Amygdala (tissue), 56 donors: ENCODE measurements at regions not wholly inside any gene's neighbourhood (a gene's known extent, or its start where the extent isn't known, plus 50 kb on each side); places are given as distances from the start of the nearest gene placed in this dataset.

ENCODE experiments used
- DNase-seq, 56 donors: peaks; one replicate each; lab custom pipeline; 2025; lab: John Stamatoyannopoulos, UW

DNA sequence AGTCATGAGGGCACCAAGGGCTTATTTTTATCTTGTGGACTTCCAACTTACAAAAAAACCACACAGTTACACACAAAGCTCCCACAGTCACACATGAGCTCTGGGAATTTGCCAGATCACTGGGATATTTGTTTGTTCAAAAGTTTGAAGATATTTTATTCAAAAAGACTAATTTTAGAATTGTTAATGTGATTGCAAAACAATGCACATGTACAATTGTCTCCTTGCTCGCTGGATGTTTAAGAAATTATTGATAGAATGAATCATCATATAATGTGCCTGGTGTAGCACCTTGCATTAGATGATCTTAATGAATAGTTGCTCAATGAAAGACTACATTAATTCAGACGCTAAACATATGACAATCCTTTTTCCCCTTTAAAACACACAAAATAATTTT is 570.3 kb downstream of the LMO4 start:
- DNase-seq = no peak

DNA sequence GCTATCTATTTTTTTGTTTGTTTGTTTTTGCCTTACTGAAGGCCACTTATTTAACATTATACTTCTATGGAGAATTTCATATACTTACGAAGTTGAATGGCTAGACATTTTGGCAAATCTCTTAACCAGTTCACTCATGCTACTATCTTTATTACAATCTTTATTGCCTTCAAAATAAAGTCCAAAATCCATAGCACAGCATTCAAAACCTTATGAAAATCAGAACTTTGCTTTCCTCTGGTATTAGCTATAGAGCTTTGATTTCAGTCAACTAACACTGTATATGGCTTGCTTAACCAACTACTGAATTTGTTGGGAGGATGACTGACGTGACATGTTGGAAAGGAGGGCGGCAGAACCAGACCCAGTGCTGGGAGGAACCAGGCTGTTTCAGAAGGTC is 571.1 kb downstream of the LMO4 start:
- no peak for DNase-seq

GRCh38 chr1:87902830-87903229 is 574.1 kb downstream of the LMO4 start:
- no peak for DNase-seq

- no peak for DNase-seq
Observed at GRCh38 chr1:87903242-87903641, 574.6 kb downstream of the LMO4 start.

DNA sequence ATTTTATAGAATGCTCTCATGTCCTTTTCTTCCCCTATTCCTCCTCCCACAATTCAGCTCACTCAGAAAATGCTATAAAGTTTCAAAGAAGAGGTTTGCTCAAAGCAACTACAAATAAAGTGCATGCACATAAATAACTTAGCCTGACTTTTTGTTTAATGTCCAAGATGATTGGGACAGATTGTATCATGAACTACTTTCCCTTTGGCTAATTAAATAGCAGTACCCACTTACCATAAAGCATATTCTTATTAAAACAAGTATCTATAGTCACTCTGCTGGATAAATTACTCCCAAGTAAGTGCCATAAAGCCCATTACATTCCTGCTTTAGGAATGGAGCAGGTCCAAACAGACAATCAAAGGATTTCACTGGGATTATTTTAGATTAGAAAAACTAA is 576.0 kb downstream of the LMO4 start:
- no peak for DNase-seq

GRCh38 chr1:87905651-87906050 is 577.0 kb downstream of the LMO4 start:
- DNase-seq = no peak

GRCh38 chr1:87906078-87906477 is 577.4 kb downstream of the LMO4 start:
- DNase-seq = no peak

DNA sequence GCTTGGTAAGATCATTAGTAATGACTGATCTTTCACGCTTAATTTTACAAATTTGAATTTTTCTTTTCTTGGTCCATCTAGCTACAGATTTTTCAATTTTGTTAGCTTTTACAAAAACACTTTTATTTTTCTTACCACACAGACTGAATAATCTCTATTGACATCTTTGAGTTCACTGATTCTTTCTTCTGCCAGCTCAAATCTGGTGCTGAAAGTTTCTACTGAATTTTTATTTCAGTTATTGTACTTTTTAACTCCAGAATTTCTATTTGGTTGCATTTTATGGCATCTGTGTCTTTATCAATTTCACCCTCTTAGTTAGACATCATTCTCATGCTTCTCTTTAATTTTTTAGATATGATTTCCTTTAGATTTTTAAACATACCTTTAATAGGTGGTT is 584.7 kb downstream of the LMO4 start:
- DNase-seq = no peak

DNA sequence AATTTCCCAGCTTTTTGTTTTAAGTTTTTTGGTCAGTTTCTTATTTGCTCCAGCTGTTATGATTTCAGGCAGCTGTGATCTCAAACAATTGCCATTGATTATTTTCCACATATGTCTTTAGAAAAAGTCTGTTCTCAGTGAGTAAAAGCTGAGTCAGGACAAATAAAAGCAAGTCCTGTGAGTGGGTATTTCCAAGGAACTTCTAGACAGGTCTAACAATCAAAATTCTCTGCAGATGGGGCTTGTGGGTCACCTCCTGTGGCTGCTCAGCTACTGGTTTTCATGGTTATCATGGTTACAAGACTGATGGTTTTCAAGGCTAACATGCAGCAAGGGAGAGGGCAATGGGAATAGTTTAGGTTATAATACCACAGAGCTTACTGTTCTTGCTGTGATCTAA is 585.7 kb downstream of the LMO4 start:
- DNase-seq = no peak

DNA sequence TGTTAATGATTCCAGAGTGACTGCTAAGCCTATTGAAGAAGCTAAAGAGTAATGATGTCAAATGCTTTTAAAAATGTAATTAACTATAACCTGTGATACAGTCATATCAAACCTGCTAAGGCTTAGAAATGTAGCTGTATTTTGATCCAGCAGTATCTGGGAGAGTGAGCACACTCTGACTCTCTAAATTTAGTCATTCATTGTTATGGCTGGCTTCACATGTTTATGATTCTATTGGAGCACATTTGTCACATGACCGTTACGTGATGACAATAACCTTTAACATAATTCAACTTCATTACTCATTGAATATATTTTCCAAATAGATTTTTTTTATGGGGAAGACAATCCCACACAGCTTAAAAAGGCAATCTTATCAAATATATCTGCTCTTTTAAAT is 587.1 kb downstream of the LMO4 start:
- no peak for DNase-seq

- no peak for DNase-seq
Observed at GRCh38 chr1:87916965-87917364, 588.3 kb downstream of the LMO4 start.

GRCh38 chr1:87918398-87918797 is 589.7 kb downstream of the LMO4 start:
- DNase-seq = no peak

DNA sequence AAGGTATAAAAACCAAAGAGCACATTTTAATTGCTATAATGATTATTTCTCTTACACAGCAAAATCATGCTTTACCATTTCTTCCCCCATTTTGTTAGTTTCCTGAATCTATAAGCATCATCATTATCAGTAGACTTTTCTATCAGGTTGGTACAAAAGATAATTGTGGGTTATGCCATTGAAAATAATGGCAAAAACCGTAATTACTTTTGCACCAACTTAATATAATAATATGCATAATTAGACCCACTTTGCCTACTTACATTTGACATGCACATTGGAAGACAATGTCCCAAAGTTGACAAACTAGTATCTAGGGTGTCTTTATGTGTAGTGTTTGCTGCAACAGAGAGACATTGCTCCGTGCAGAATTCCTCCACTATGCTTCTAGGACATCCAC is 594.2 kb downstream of the LMO4 start:
- no peak for DNase-seq

DNA sequence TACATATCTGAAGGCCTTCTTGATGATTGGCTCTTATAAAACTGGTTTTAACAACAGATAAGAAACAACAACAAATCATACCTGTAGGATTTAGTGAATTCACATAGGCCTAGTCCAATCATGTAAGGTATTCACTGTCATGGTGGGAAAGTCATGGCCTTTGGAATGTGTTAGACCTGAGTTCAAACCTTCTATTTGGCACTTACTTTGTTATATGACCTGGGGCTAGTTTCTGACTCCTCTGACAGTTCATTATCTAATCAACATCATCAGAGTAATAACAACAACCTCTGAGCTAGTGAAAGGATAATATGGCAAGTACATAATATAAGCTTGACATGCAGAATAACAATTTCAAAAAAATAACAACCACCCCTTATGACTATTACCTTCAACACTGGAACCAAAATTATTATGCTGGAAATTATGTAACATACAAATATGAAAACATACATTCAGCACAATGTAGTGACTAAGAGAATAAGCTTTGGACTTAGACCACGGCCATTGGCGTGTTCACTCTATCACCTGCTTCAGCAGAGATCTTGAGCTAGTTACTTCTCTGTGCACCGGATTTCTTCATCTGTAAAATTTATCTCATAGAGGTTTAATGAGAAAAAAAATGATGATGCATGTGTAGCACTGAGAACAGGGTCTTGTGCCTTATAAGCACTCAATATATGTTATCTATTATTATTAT is 597.6 kb downstream of the LMO4 start:
- DNase-seq = no peak

GRCh38 chr1:87926921-87927320 is 598.2 kb downstream of the LMO4 start:
- no peak for DNase-seq

- no peak for DNase-seq
Observed at GRCh38 chr1:87927391-87928280, 599.0 kb downstream of the LMO4 start.

GRCh38 chr1:87928623-87929022 is 599.9 kb downstream of the LMO4 start:
- no peak for DNase-seq

- DNase-seq = no peak
Observed at GRCh38 chr1:87929906-87930305, 601.2 kb downstream of the LMO4 start.

GRCh38 chr1:87930796-87931195 is 602.1 kb downstream of the LMO4 start:
- DNase-seq = no peak

GRCh38 chr1:87933171-87933570 is 604.5 kb downstream of the LMO4 start:
- DNase-seq = no peak

GRCh38 chr1:87935130-87935529 is 606.5 kb downstream of the LMO4 start:
- no peak for DNase-seq

DNA sequence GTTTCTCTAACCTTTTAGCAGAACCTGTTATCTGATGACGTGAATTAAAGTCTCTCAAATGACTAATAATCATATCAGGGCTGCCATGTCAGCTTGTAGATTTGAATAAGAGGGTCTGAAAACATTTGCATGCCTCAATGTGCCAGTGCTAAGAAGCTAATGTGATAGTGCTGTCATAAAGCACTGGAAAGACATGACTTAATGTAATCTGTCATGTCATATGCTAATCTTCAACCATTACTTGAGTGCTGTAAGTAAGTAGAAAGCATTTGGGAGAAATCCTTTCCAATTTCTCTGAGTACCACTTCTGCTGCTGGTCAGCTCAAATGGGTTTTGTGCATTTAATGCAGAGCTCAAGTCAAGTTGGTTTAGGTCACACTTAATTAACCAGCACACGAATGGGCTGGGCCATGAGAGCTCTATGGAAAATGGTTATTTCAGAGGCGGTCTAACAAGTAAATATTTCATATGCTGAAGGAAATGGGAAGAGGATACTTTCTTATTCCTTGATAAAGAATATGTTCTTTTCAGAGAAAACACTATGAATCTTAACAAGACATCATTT is 609.2 kb downstream of the LMO4 start:
- no peak for DNase-seq
